Stimulated activated naive CD4-positive, alpha-beta T cell (primary cell): ENCODE measurements at regions not wholly inside any gene's neighbourhood (a gene's known extent, or its start where the extent isn't known, plus 50 kb on each side); places are given as distances from the start of the nearest gene placed in this dataset.
A peak's percentile ranks its signal among the peaks of the same experiment; 100 is the strongest.
"Not testable (repeated sequence)": the region's sequence is repeated elsewhere in the genome, so short reads cannot be mapped to it uniquely, and the experiment has no call there.

Experiments
- DNase-seq, 6 experiments: peaks; one replicate each; lab custom pipeline; 2025; lab: John Stamatoyannopoulos, UW

- not testable (repeated sequence) for DNase-seq
Observed at GRCh38 chr1:222470252-222470805, 77.6 kb downstream of the HHIPL2 start.

- no peak for DNase-seq
Observed at GRCh38 chr1:222466150-222466865, 81.6 kb downstream of the HHIPL2 start.

GRCh38 chr1:222465211-222466041 lies 82.5 kb downstream of the HHIPL2 start:
- DNase-seq, result peak; percentile 56 to 90 (median 72)

- peak; percentile 59 to 84 (median 64) for DNase-seq
Observed at GRCh38 chr1:222464841-222465210, 83.1 kb downstream of the HHIPL2 start.

- DNase-seq, result no peak
Observed at GRCh38 chr1:222463059-222463730, 84.7 kb downstream of the HHIPL2 start.

GRCh38 chr1:222462601-222463000 lies 85.3 kb downstream of the HHIPL2 start:
- no peak for DNase-seq

GRCh38 chr1:222461941-222462340 lies 86.0 kb downstream of the HHIPL2 start:
- DNase-seq, result no peak

GRCh38 chr1:222459652-222460051 lies 88.3 kb downstream of the HHIPL2 start:
- no peak for DNase-seq

- no peak for DNase-seq
Observed at GRCh38 chr1:222457513-222457912, 90.4 kb downstream of the HHIPL2 start.

GRCh38 chr1:222457084-222457483 lies 90.8 kb downstream of the HHIPL2 start:
- no peak for DNase-seq

GRCh38 chr1:222455188-222455879 lies 92.6 kb downstream of the HHIPL2 start:
- DNase-seq, result peak; percentile 63 to 90 (median 72)

GRCh38 chr1:222454782-222455181 lies 93.1 kb downstream of the HHIPL2 start:
- DNase-seq, result peak in 1 of 6 experiments; percentile 18

GRCh38 chr1:222454186-222454585 lies 93.7 kb downstream of the HHIPL2 start:
- no peak for DNase-seq

GRCh38 chr1:222452031-222452430 lies 95.9 kb downstream of the HHIPL2 start:
- DNase-seq, result no peak

- DNase-seq, result peak in 1 of 6 experiments; percentile 31
Observed at GRCh38 chr1:222443566-222443965, 104.3 kb downstream of the HHIPL2 start.

- no peak for DNase-seq
Observed at GRCh38 chr1:222441066-222441465, 106.8 kb downstream of the HHIPL2 start.

- DNase-seq, result no peak
Observed at GRCh38 chr1:222424826-222425225, 123.1 kb downstream of the HHIPL2 start.

GRCh38 chr1:222421380-222421779 lies 126.5 kb downstream of the HHIPL2 start:
- no peak for DNase-seq

- DNase-seq, result peak in 5 of 6 experiments; percentile 5 to 82 (median 77)
Observed at GRCh38 chr1:222420633-222421032, 127.3 kb downstream of the HHIPL2 start.

GRCh38 chr1:222418654-222419053 lies 129.2 kb downstream of the HHIPL2 start:
- no peak for DNase-seq

- DNase-seq, result no peak
Observed at GRCh38 chr1:222417264-222417663, 130.6 kb downstream of the HHIPL2 start.
